ENCODE measurements at regions not wholly inside any gene's neighbourhood (a gene's known extent, or its start where the extent isn't known, plus 50 kb on each side); places are given as distances from the start of the nearest gene placed in this dataset.

DNA sequence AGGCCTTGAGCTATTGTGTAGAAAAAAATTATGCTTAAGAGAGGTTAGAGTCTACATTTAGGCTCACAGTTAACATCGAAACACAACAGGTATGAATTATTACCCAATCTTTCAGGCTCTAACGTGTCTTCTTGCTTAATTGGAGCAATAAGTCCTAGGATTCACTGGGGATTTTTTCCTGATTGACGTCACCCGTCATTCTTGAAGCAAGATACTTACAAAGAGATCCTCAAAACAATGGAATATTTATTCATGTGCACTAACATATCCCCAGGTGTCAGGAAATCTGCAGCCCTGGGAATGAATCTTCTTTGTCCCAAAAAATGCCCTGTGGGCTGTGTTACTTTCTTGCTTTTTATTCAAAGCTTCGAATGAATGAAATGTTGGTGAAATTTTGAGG lies 413.5 kb downstream of the NFIB start:
- no peak for ATAC-seq
- TF ChIP-seq ZNF565 (CRISPR knock-in tag; conservative IDR thresholded peaks at IDR 0.05; ENCODE audit: low read depth) (no peak), TOX (CRISPR knock-in tag; IDR thresholded peaks at IDR 0.05; ENCODE audit: borderline replicate concordance) (no peak), ESRRG (CRISPR knock-in tag; IDR thresholded peaks at IDR 0.05) (no peak), ARNTL (CRISPR knock-in tag; IDR thresholded peaks at IDR 0.05; ENCODE audit: borderline replicate concordance, low read depth) (no peak), ZFP3 (CRISPR knock-in tag; IDR thresholded peaks at IDR 0.05) (no peak), CSRNP3 (CRISPR knock-in tag; IDR thresholded peaks at IDR 0.05) (no peak), BACH2 (CRISPR knock-in tag; IDR thresholded peaks at IDR 0.05; ENCODE audit: borderline replicate concordance) (no peak), ZFP30 (CRISPR knock-in tag; IDR thresholded peaks at IDR 0.05) (no peak), ZNF70 (CRISPR knock-in tag; IDR thresholded peaks at IDR 0.05) (no peak), CSDC2 (CRISPR knock-in tag; IDR thresholded peaks at IDR 0.05) (no peak), SNAI2 (CRISPR knock-in tag; IDR thresholded peaks at IDR 0.05) (no peak), RARB (CRISPR knock-in tag; IDR thresholded peaks at IDR 0.05) (no peak)

DNA sequence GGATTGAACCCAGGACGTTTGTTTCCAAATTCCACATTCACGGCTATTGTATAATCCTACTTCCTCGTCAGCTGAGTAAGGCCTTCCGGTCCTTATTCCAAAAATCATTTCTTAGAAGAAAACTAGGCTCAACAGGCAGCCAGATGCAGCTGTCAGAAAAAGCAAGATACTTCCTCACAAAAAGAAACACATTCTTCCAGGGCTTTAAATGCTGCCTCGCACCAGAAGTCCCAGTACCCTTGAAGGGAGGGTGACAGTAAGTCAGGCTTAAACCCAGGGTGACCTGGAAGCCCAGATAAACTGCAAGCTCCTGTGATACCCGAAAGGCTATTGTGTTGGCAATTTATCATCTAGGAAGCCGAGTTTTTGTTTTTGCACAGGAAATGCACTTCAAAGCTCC lies 414.0 kb downstream of the NFIB start:
- TF ChIP-seq CSRNP3 (CRISPR knock-in tag; IDR thresholded peaks at IDR 0.05) (no peak), ZC3H10 (CRISPR knock-in tag; IDR thresholded peaks at IDR 0.05) (no peak), RARB (CRISPR knock-in tag; IDR thresholded peaks at IDR 0.05) (no peak), ISL1 (CRISPR knock-in tag; IDR thresholded peaks at IDR 0.05) (no peak), PPARA (CRISPR knock-in tag; IDR thresholded peaks at IDR 0.05; ENCODE audit: borderline replicate concordance) (no peak), SNAI2 (CRISPR knock-in tag; IDR thresholded peaks at IDR 0.05) (no peak), ZNF565 (CRISPR knock-in tag; conservative IDR thresholded peaks at IDR 0.05; ENCODE audit: low read depth) (no peak), GLIS3 (CRISPR knock-in tag; IDR thresholded peaks at IDR 0.05) (no peak), PATZ1 (CRISPR knock-in tag; IDR thresholded peaks at IDR 0.05; ENCODE audit: borderline replicate concordance) (no peak), ZNF8 (CRISPR knock-in tag; IDR thresholded peaks at IDR 0.05) (no peak), CSDC2 (CRISPR knock-in tag; IDR thresholded peaks at IDR 0.05) (no peak), TSHZ2 (CRISPR knock-in tag; IDR thresholded peaks at IDR 0.05) (no peak), ZNF70 (CRISPR knock-in tag; IDR thresholded peaks at IDR 0.05) (no peak), BACH2 (CRISPR knock-in tag; IDR thresholded peaks at IDR 0.05; ENCODE audit: borderline replicate concordance) (no peak), OSR1 (CRISPR knock-in tag; IDR thresholded peaks at IDR 0.05) (no peak), ESRRG (CRISPR knock-in tag; IDR thresholded peaks at IDR 0.05) (no peak), ZFP30 (CRISPR knock-in tag; IDR thresholded peaks at IDR 0.05) (no peak), POU6F1 (CRISPR knock-in tag; IDR thresholded peaks at IDR 0.05; ENCODE audit: borderline replicate concordance, low read depth) (no peak), TOX (CRISPR knock-in tag; IDR thresholded peaks at IDR 0.05; ENCODE audit: borderline replicate concordance) (no peak)
- TF ChIP-seq, protein P1, sequence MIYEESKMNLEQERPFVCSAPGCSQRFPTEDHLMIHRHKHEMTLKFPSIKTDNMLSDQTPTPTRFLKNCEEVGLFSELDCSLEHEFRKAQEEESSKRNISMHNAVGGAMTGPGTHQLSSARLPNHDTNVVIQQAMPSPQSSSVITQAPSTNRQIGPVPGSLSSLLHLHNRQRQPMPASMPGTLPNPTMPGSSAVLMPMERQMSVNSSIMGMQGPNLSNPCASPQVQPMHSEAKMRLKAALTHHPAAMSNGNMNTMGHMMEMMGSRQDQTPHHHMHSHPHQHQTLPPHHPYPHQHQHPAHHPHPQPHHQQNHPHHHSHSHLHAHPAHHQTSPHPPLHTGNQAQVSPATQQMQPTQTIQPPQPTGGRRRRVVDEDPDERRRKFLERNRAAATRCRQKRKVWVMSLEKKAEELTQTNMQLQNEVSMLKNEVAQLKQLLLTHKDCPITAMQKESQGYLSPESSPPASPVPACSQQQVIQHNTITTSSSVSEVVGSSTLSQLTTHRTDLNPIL (CRISPR knock-in tag; IDR thresholded peaks at IDR 0.05; ENCODE audit: low read depth) = no peak
- ATAC-seq = no peak

Data from SK-N-SH treated with all-trans-retinoic acid at 6 μM for 48 hours (cell line).